ENCODE measurements at regions not wholly inside any gene's neighbourhood (a gene's known extent, or its start where the extent isn't known, plus 50 kb on each side); places are given as distances from the start of the nearest gene placed in this dataset.

DNA sequence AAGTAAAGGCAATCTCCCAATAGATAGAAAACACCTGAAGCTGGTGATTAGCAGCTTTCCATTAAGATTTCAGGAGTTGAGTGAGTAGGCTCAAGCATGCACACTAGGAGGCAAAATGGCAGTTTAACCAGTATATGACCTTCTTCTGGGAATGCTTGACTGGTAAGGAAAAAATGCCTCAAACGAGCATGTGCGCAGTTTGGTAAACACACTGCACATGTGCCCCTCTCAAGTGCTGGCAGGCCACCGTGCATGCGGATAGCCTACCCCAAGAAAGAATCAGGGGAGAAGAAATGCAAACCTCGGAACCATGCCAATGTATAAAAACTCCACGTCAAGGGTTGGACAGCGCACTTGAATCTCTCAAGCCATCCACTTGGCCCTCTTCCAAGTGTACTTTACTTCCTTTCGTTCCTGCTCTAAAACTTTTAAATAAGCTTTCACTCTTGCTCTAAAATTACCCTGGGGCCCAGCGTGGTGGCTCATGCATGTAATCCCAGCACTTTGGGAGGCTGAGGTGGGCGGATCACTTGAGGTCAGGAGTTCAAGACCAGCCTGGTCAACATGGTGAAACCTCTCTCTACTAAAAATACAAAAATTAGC is 98.8 kb upstream of the CDK1 start:
- TF ChIP-seq, protein P1, sequence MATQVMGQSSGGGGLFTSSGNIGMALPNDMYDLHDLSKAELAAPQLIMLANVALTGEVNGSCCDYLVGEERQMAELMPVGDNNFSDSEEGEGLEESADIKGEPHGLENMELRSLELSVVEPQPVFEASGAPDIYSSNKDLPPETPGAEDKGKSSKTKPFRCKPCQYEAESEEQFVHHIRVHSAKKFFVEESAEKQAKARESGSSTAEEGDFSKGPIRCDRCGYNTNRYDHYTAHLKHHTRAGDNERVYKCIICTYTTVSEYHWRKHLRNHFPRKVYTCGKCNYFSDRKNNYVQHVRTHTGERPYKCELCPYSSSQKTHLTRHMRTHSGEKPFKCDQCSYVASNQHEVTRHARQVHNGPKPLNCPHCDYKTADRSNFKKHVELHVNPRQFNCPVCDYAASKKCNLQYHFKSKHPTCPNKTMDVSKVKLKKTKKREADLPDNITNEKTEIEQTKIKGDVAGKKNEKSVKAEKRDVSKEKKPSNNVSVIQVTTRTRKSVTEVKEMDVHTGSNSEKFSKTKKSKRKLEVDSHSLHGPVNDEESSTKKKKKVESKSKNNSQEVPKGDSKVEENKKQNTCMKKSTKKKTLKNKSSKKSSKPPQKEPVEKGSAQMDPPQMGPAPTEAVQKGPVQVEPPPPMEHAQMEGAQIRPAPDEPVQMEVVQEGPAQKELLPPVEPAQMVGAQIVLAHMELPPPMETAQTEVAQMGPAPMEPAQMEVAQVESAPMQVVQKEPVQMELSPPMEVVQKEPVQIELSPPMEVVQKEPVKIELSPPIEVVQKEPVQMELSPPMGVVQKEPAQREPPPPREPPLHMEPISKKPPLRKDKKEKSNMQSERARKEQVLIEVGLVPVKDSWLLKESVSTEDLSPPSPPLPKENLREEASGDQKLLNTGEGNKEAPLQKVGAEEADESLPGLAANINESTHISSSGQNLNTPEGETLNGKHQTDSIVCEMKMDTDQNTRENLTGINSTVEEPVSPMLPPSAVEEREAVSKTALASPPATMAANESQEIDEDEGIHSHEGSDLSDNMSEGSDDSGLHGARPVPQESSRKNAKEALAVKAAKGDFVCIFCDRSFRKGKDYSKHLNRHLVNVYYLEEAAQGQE (IDR thresholded peaks at IDR 0.05; ENCODE audit: low read depth), result no peak
- TF ChIP-seq NFIC (IDR thresholded peaks at IDR 0.05) (peak; percentile 43; the same call in 1 of the 2 replicates), EP300 (IDR thresholded peaks at IDR 0.05; ENCODE audit: borderline replicate concordance) (no peak), EGR1 (IDR thresholded peaks at IDR 0.05) (no peak), TEAD4 (IDR thresholded peaks at IDR 0.05) (no peak), CEBPB (IDR thresholded peaks at IDR 0.05) (no peak), ZBTB7A (IDR thresholded peaks at IDR 0.05; ENCODE audit: low read depth) (no peak)
- TF ChIP-seq, protein P2, sequence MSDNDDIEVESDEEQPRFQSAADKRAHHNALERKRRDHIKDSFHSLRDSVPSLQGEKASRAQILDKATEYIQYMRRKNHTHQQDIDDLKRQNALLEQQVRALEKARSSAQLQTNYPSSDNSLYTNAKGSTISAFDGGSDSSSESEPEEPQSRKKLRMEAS (IDR thresholded peaks at IDR 0.05), result no peak

DNA sequence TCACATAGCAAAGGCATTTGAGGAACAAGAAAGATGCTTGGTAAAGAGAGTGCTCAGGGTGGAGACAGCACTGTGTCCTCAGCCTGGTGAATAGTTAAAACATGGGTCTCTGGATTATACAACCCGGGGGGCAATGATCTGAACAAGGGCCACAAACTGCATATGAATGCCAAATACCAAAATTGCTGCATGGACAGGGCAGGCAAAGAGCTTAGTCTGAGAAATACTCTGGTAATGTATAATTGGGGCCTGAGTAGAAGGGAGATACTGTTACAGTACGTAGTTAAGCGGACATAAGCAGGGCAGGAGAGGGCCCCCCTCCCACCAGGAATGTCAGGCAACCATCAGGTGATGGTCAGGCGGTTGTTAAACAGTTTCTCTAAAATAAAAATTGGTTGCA is 99.3 kb upstream of the CDK1 start:
- TF ChIP-seq, protein P3, sequence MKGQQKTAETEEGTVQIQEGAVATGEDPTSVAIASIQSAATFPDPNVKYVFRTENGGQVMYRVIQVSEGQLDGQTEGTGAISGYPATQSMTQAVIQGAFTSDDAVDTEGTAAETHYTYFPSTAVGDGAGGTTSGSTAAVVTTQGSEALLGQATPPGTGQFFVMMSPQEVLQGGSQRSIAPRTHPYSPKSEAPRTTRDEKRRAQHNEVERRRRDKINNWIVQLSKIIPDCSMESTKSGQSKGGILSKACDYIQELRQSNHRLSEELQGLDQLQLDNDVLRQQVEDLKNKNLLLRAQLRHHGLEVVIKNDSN (IDR thresholded peaks at IDR 0.05), result no peak
- TF ChIP-seq TAF1 (IDR thresholded peaks at IDR 0.05; ENCODE audit: low read depth), result no peak

DNA sequence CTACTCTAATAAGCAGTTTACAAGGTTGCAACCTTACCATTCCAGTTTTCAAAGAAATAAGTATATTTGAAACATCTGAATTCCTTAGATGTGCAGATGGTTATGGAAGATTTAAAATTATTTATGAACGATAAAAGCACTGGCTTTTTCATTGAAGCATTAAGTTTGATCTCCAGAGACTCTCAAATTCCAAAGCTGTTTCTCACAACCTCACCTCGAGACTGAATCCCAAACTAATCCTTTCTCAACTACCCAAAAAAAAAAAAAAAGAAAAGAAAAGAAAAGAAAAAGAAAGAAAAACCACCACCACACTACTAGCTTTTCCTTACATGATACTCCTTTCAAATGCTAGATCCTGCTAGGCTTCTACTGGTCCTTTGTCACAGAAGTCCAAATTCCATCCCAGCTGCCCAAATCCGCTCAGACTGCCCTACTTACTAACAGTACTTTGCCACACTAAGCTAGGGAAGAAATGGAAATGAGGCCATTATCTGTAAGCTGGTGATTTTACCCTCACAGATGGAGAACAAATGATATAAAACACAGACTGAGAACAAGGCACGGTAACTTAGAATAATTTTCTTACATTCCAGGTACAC is 100.6 kb upstream of the CDK1 start:
- no peak for TF ChIP-seq EGR1 (IDR thresholded peaks at IDR 0.05)
- TF ChIP-seq, protein P2 (IDR thresholded peaks at IDR 0.05), result no peak
- TF ChIP-seq CEBPB (IDR thresholded peaks at IDR 0.05), result no peak

DNA sequence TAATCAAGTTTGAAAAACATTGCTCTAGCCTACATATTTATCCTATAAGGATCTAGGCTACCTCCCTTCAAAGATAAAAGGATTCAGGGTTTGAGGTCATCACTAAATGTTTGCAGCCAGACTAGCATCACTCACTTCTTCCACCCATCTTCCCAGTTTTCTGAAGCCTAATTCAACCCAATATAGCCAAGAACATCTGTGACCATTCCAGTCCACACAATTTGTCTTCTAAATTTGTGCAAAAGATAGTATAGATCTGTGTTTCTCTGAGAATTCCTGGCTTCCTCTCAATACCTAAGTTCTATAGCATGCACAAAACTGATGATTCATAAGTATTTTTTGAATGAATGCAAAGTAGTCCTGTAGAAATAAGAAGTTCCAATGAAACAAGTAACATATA is 103.0 kb upstream of the CDK1 start:
- TF ChIP-seq TEAD4 (IDR thresholded peaks at IDR 0.05), result no peak
- no peak for TF ChIP-seq RAD21 (IDR thresholded peaks at IDR 0.05; ENCODE audit: low read depth)
- TF ChIP-seq ZBTB7A (IDR thresholded peaks at IDR 0.05; ENCODE audit: low read depth), result no peak

DNA sequence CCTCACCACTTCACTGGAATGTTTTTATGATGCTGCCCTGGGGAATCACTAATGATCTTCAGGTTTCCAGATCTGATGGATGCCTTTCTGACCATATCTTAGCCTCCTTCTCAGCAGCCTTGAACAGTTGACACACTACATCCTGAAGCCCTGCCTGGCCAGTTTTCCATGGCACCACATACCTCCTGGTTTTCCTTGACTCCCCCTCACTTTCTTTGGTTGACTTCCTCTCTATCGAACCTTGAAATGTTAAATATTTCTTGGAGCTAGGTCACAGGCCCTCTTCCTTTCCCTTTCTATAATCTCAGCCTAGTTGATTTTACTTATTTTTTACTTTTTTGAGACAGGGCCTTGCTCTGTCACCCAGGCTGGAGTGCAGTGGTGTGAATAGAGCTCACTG is 108.8 kb upstream of the CDK1 start:
- TF ChIP-seq EP300 (IDR thresholded peaks at IDR 0.05; ENCODE audit: borderline replicate concordance) (no peak), FOXM1 (IDR thresholded peaks at IDR 0.05; ENCODE audit: borderline replicate concordance, low read depth) (no peak), CREB1 (IDR thresholded peaks at IDR 0.05; ENCODE audit: low read depth) (no peak), EGR1 (IDR thresholded peaks at IDR 0.05) (no peak)

DNA sequence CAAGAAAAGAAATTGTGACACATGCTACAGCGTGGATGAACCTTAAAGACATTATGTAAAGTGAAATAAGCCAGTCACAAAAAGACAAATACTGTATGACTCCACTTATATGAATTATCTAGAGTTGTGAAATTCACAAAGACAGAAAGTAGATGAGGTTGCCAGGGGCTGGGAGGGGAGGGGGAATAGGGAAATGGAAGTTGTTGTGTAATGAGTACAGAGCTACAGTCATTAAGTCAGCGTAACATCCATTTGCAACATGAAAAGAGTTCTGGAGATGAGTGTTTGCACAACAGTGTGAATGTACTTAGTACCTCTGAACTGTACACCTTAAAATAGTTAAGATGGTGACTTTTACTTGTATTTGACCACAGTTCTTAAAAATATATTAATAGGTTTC is 112.1 kb upstream of the CDK1 start:
- TF ChIP-seq YY1 (IDR thresholded peaks at IDR 0.05; ENCODE audit: low read depth) (no peak), EGR1 (IDR thresholded peaks at IDR 0.05) (no peak), CREB1 (IDR thresholded peaks at IDR 0.05; ENCODE audit: low read depth) (no peak), FOXM1 (IDR thresholded peaks at IDR 0.05; ENCODE audit: borderline replicate concordance, low read depth) (no peak), TCF12 (IDR thresholded peaks at IDR 0.05; ENCODE audit: low read depth) (no peak), ZBTB7A (IDR thresholded peaks at IDR 0.05; ENCODE audit: low read depth) (no peak)
- TF ChIP-seq, protein P3 (IDR thresholded peaks at IDR 0.05), result no peak
- TF ChIP-seq, protein P2 (IDR thresholded peaks at IDR 0.05), result no peak

DNA sequence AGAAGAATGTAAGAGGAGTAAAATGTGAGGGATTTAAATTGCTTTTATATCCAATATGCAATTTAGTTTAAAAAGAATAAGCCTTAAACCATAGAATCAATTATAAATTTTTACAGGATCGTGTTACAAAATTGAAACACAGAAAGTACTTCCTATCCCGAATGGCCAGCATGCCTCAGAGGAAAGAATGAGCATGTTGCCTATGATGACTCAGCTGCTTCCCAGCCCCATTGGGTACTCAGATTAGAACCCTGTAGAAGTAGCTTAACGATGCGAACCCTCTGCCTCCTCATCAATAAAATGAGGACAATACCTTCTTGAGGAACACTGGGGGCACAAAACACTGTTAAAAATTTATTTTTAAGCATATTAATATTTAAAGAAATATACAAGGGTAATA is 113.4 kb upstream of the CDK1 start:
- TF ChIP-seq EP300 (IDR thresholded peaks at IDR 0.05; ENCODE audit: borderline replicate concordance) (no peak), CREB1 (IDR thresholded peaks at IDR 0.05; ENCODE audit: low read depth) (no peak), RAD21 (IDR thresholded peaks at IDR 0.05; ENCODE audit: low read depth) (no peak), TEAD4 (IDR thresholded peaks at IDR 0.05) (no peak), ZBTB7A (IDR thresholded peaks at IDR 0.05; ENCODE audit: low read depth) (no peak), CEBPB (IDR thresholded peaks at IDR 0.05) (no peak), TAF1 (IDR thresholded peaks at IDR 0.05; ENCODE audit: low read depth) (no peak), NFIC (IDR thresholded peaks at IDR 0.05) (no peak), EGR1 (IDR thresholded peaks at IDR 0.05) (no peak), TCF12 (IDR thresholded peaks at IDR 0.05; ENCODE audit: low read depth) (no peak), YY1 (IDR thresholded peaks at IDR 0.05; ENCODE audit: low read depth) (no peak), FOXM1 (IDR thresholded peaks at IDR 0.05; ENCODE audit: borderline replicate concordance, low read depth) (no peak)
- TF ChIP-seq, protein P3 (IDR thresholded peaks at IDR 0.05), result no peak
- TF ChIP-seq, protein P1 (IDR thresholded peaks at IDR 0.05; ENCODE audit: low read depth), result no peak
- TF ChIP-seq, protein P2 (IDR thresholded peaks at IDR 0.05), result no peak
